KG1 (cell line): ENCODE measurements at regions not wholly inside any gene's neighbourhood (a gene's known extent, or its start where the extent isn't known, plus 50 kb on each side); places are given as distances from the start of the nearest gene placed in this dataset.
A peak's percentile ranks its signal among the peaks of the same experiment; 100 is the strongest.
"Not testable (repeated sequence)": the region's sequence is repeated elsewhere in the genome, so short reads cannot be mapped to it uniquely, and the experiment has no call there.

ENCODE experiments used
- DNase-seq: peaks from one replicate; lab custom pipeline; 2025; lab: John Stamatoyannopoulos, UW

GRCh38 chr2:122019724-122020123 lies 264.3 kb downstream of the TSN start:
- no peak for DNase-seq

GRCh38 chr2:122020377-122020776 lies 264.9 kb downstream of the TSN start:
- DNase-seq: no peak

- no peak for DNase-seq
Measured at GRCh38 chr2:122021941-122022340, 266.5 kb downstream of the TSN start.

GRCh38 chr2:122022531-122022930 lies 267.1 kb downstream of the TSN start:
- DNase-seq: no peak

- DNase-seq: no peak
Measured at GRCh38 chr2:122023059-122023864, 267.8 kb downstream of the TSN start.

GRCh38 chr2:122027510-122028217 lies 272.2 kb downstream of the TSN start:
- DNase-seq: no peak

GRCh38 chr2:122028371-122029100 lies 273.1 kb downstream of the TSN start:
- no peak for DNase-seq

- DNase-seq: no peak
Measured at GRCh38 chr2:122029456-122029855, 274.0 kb downstream of the TSN start.

- no peak for DNase-seq
Measured at GRCh38 chr2:122029945-122030344, 274.5 kb downstream of the TSN start.

- DNase-seq: peak; percentile 52
Measured at GRCh38 chr2:122031544-122032263, 276.3 kb downstream of the TSN start.

GRCh38 chr2:122032264-122032645 lies 276.8 kb downstream of the TSN start:
- DNase-seq: no peak

GRCh38 chr2:122033778-122034177 lies 278.3 kb downstream of the TSN start:
- DNase-seq: no peak

GRCh38 chr2:122034344-122034743 lies 278.9 kb downstream of the TSN start:
- no peak for DNase-seq

GRCh38 chr2:122034777-122035176 lies 279.3 kb downstream of the TSN start:
- no peak for DNase-seq

GRCh38 chr2:122038816-122039215 lies 283.4 kb downstream of the TSN start:
- not testable (repeated sequence) for DNase-seq

- DNase-seq: no peak
Measured at GRCh38 chr2:122041455-122041854, 286.0 kb downstream of the TSN start.

GRCh38 chr2:122051659-122052058 lies 296.2 kb downstream of the TSN start:
- DNase-seq: not testable (repeated sequence)

- no peak for DNase-seq
Measured at GRCh38 chr2:122055521-122055931, 300.1 kb downstream of the TSN start.

- no peak for DNase-seq
Measured at GRCh38 chr2:122056853-122057252, 301.4 kb downstream of the TSN start.

GRCh38 chr2:122061206-122061605 lies 305.8 kb downstream of the TSN start:
- DNase-seq: no peak

- DNase-seq: no peak
Measured at GRCh38 chr2:122061831-122062230, 306.4 kb downstream of the TSN start.

GRCh38 chr2:122062506-122062905 lies 307.1 kb downstream of the TSN start:
- DNase-seq: no peak
